SJSA1 (cell line): ENCODE measurements at regions not wholly inside any gene's neighbourhood (a gene's known extent, or its start where the extent isn't known, plus 50 kb on each side); places are given as distances from the start of the nearest gene placed in this dataset.
A peak's percentile ranks its signal among the peaks of the same experiment; 100 is the strongest.

ENCODE experiments used
- DNase-seq, 2 experiments: peaks; one replicate each; pipeline ENCODE4 v3.0.0-alpha.2; 2015 to 2020; ENCODE audit warnings: low spot score in 2 of 2, low read depth in 1 of 2
- H3K27ac ChIP-seq: fragments of 250-450 bp; sonication (Bioruptor Pico); 2 replicates; pipeline ENCODE4 v1.5.1; 2020; ENCODE audit warnings: mild to moderate bottlenecking, moderate library complexity
- H3K27me3 ChIP-seq: fragments of 250-450 bp; sonication (Bioruptor Pico); replicated peaks from 2 replicates; pipeline ENCODE4 v1.5.1; 2020; ENCODE audit warnings: mild to moderate bottlenecking, moderate library complexity
- H3K36me3 ChIP-seq: fragments of 250-450 bp; sonication (Bioruptor Pico); 2 replicates; pipeline ENCODE4 v1.5.1; 2020; ENCODE audit warnings: mild to moderate bottlenecking
- H3K4me1 ChIP-seq: fragments of 250-450 bp; sonication (Bioruptor Pico); replicated peaks from 2 replicates; pipeline ENCODE4 v1.6.1; 2021; ENCODE audit warnings: mild to moderate bottlenecking
- H3K4me3 ChIP-seq: fragments of 250-450 bp; sonication (Bioruptor Pico); 2 replicates; pipeline ENCODE4 v1.5.1; 2020; ENCODE audit warnings: mild to moderate bottlenecking
- H3K9me3 ChIP-seq: fragments of 250-450 bp; sonication (Bioruptor Pico); replicated peaks from 2 replicates; pipeline ENCODE4 v1.5.1; 2020; ENCODE audit warnings: mild to moderate bottlenecking

GRCh38 chr5:58072300-58072965 lies 387.5 kb downstream of the PLK2 start:
- no peaks in the 10 kb centered on the region for H3K36me3 ChIP-seq
- H3K27ac ChIP-seq, result peak overlapping the region; percentile 9
- no peaks in the 10 kb centered on the region for H3K9me3 ChIP-seq
- peaks cover 20% of the 10 kb centered on the region for H3K4me1 ChIP-seq
- no peaks in the 10 kb centered on the region; the same call in 1 of the 2 replicates for H3K27me3 ChIP-seq
- peak in 1 of 2 experiments; percentile 16 for DNase-seq
- peak overlapping the region; percentile 6; the same call in 1 of the 2 replicates for H3K4me3 ChIP-seq

- Histone ChIP-seq H3K36me3 (no peaks in the 10 kb centered on the region), H3K4me3 (no peak overlapping the region), H3K27me3 (no peaks in the 10 kb centered on the region; the same call in 1 of the 2 replicates), H3K9me3 (no peaks in the 10 kb centered on the region), H3K4me1 (peaks cover 20% of the 10 kb centered on the region), H3K27ac (0 out of 2 replicates have a peak overlapping the region, but pooled peaks have one; percentile 4)
- peak in 1 of 2 experiments; percentile 9 for DNase-seq
Observed at GRCh38 chr5:58071566-58071965, 388.3 kb downstream of the PLK2 start.

- Histone ChIP-seq H3K27ac (no peak overlapping the region), H3K27me3 (no peaks in the 10 kb centered on the region; the same call in 1 of the 2 replicates), H3K36me3 (no peaks in the 10 kb centered on the region), H3K4me3 (no peak overlapping the region), H3K4me1 (peaks cover 28% of the 10 kb centered on the region), H3K9me3 (no peaks in the 10 kb centered on the region)
- DNase-seq, result no peak
Observed at GRCh38 chr5:58069846-58070245, 390.0 kb downstream of the PLK2 start.

GRCh38 chr5:58069016-58069705 lies 390.7 kb downstream of the PLK2 start:
- Histone ChIP-seq H3K27ac (no peak overlapping the region), H3K36me3 (no peaks in the 10 kb centered on the region), H3K27me3 (no peaks in the 10 kb centered on the region; the same call in 1 of the 2 replicates), H3K9me3 (no peaks in the 10 kb centered on the region), H3K4me3 (no peak overlapping the region), H3K4me1 (peaks cover 35% of the 10 kb centered on the region)
- no peak for DNase-seq

- Histone ChIP-seq H3K4me3 (no peak overlapping the region), H3K4me1 (peaks cover 27% of the 10 kb centered on the region), H3K27me3 (no peaks in the 10 kb centered on the region), H3K9me3 (no peaks in the 10 kb centered on the region), H3K36me3 (no peaks in the 10 kb centered on the region), H3K27ac (no peak overlapping the region)
- no peak for DNase-seq
Observed at GRCh38 chr5:58066557-58066956, 393.3 kb downstream of the PLK2 start.

GRCh38 chr5:58066076-58066475 lies 393.8 kb downstream of the PLK2 start:
- no peaks in the 10 kb centered on the region for H3K36me3 ChIP-seq
- DNase-seq, result no peak
- peaks cover 24% of the 10 kb centered on the region for H3K4me1 ChIP-seq
- H3K4me3 ChIP-seq, result no peak overlapping the region
- no peaks in the 10 kb centered on the region for H3K27me3 ChIP-seq
- H3K27ac ChIP-seq, result no peak overlapping the region
- no peaks in the 10 kb centered on the region for H3K9me3 ChIP-seq

- Histone ChIP-seq H3K27ac (no peak overlapping the region), H3K9me3 (no peaks in the 10 kb centered on the region), H3K27me3 (no peaks in the 10 kb centered on the region), H3K4me3 (no peak overlapping the region), H3K36me3 (no peaks in the 10 kb centered on the region), H3K4me1 (peaks cover 24% of the 10 kb centered on the region)
- DNase-seq, result peak in 1 of 2 experiments; percentile 63
Observed at GRCh38 chr5:58064801-58065200, 395.1 kb downstream of the PLK2 start.

GRCh38 chr5:58060996-58061395 lies 398.9 kb downstream of the PLK2 start:
- DNase-seq, result no peak
- H3K36me3 ChIP-seq, result no peaks in the 10 kb centered on the region
- H3K27ac ChIP-seq, result no peak overlapping the region
- H3K27me3 ChIP-seq, result no peaks in the 10 kb centered on the region
- H3K4me3 ChIP-seq, result no peak overlapping the region
- H3K9me3 ChIP-seq, result no peaks in the 10 kb centered on the region
- H3K4me1 ChIP-seq, result peaks cover 24% of the 10 kb centered on the region

- Histone ChIP-seq H3K4me3 (no peak overlapping the region), H3K9me3 (no peaks in the 10 kb centered on the region), H3K27ac (no peak overlapping the region), H3K4me1 (no peaks in the 10 kb centered on the region), H3K36me3 (no peaks in the 10 kb centered on the region), H3K27me3 (no peaks in the 10 kb centered on the region)
- no peak for DNase-seq
Observed at GRCh38 chr5:58057324-58057723, 402.6 kb downstream of the PLK2 start.

- Histone ChIP-seq H3K27me3 (no peaks in the 10 kb centered on the region), H3K9me3 (no peaks in the 10 kb centered on the region), H3K4me1 (no peaks in the 10 kb centered on the region), H3K27ac (no peak overlapping the region), H3K36me3 (no peaks in the 10 kb centered on the region), H3K4me3 (no peak overlapping the region)
- no peak for DNase-seq
Observed at GRCh38 chr5:58056546-58056945, 403.3 kb downstream of the PLK2 start.

- no peak overlapping the region for H3K27ac ChIP-seq
- H3K27me3 ChIP-seq, result no peaks in the 10 kb centered on the region
- H3K4me3 ChIP-seq, result no peak overlapping the region
- no peaks in the 10 kb centered on the region for H3K36me3 ChIP-seq
- no peak for DNase-seq
- no peaks in the 10 kb centered on the region for H3K9me3 ChIP-seq
- H3K4me1 ChIP-seq, result no peaks in the 10 kb centered on the region
Observed at GRCh38 chr5:58054018-58054417, 405.9 kb downstream of the PLK2 start.

- H3K27me3 ChIP-seq, result no peaks in the 10 kb centered on the region
- no peaks in the 10 kb centered on the region for H3K36me3 ChIP-seq
- no peaks in the 10 kb centered on the region for H3K4me1 ChIP-seq
- no peaks in the 10 kb centered on the region for H3K9me3 ChIP-seq
- no peak overlapping the region for H3K4me3 ChIP-seq
- H3K27ac ChIP-seq, result no peak overlapping the region
- DNase-seq, result no peak
Observed at GRCh38 chr5:58048954-58049353, 410.9 kb downstream of the PLK2 start.

GRCh38 chr5:58048185-58048925 lies 411.5 kb downstream of the PLK2 start:
- H3K4me1 ChIP-seq, result no peaks in the 10 kb centered on the region
- H3K4me3 ChIP-seq, result no peak overlapping the region
- DNase-seq, result no peak
- no peaks in the 10 kb centered on the region for H3K9me3 ChIP-seq
- H3K36me3 ChIP-seq, result no peaks in the 10 kb centered on the region
- H3K27ac ChIP-seq, result no peak overlapping the region
- H3K27me3 ChIP-seq, result no peaks in the 10 kb centered on the region

- no peaks in the 10 kb centered on the region for H3K36me3 ChIP-seq
- H3K4me1 ChIP-seq, result no peaks in the 10 kb centered on the region
- no peaks in the 10 kb centered on the region for H3K9me3 ChIP-seq
- H3K4me3 ChIP-seq, result no peak overlapping the region
- DNase-seq, result no peak
- H3K27ac ChIP-seq, result no peak overlapping the region
- no peaks in the 10 kb centered on the region for H3K27me3 ChIP-seq
Observed at GRCh38 chr5:58046371-58046770, 413.5 kb downstream of the PLK2 start.
